NB4 (cell line): ENCODE measurements at regions not wholly inside any gene's neighbourhood (a gene's known extent, or its start where the extent isn't known, plus 50 kb on each side); places are given as distances from the start of the nearest gene placed in this dataset.

Experiments used
- DNase-seq: peaks from one replicate; pipeline ENCODE4 v3.0.0; 2010; ENCODE audit warnings: low read depth
- H3K4me3 ChIP-seq: one replicate; pipeline ENCODE4 v1.5.1; 2011; ENCODE audit warnings: mild to moderate bottlenecking, low read depth, low read length, moderate library complexity
- MYC ChIP-seq: IDR thresholded peaks from 2 replicates; pipeline ENCODE4 v1.6.1; 2011; ENCODE audit warnings: low read depth, low read length
- POLR2A ChIP-seq: IDR thresholded peaks from 2 replicates; pipeline ENCODE4 v1.6.1; 2011; ENCODE audit warnings: mild to moderate bottlenecking; ENCODE audit not compliant: insufficient read length; ENCODE audit errors: extremely low read depth
- TF ChIP-seq, protein P1 (sequence below): IDR thresholded peaks from 2 replicates; pipeline ENCODE4 v1.6.1; 2011; ENCODE audit warnings: low read depth, low read length
- TF ChIP-seq, protein P2 (sequence below): IDR thresholded peaks from one replicate; pipeline ENCODE4 v1.5.1; 2012; ENCODE audit warnings: low read depth, low read length

DNA sequence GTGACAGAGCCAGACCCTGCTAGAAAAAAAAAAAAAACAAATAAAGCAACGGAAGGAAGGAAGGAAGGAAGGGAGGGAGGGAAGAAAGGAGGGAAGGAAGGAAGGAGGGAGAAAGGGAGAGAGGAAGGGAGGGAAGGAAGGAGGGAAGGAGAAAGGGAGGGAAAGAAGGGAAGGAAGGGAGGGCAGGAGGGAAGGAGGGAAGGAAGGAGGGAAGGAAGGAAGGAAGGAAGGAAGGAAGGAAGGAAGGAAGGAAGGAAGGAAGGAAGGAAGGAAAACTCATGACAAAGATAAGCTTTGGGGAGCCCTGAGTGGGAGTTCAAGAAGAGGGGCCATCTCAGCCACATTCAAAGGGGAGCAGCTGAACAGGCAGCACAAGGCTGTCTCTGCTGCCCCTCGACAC is 124.7 kb upstream of the MGMT start:
- TF ChIP-seq, protein P1, sequence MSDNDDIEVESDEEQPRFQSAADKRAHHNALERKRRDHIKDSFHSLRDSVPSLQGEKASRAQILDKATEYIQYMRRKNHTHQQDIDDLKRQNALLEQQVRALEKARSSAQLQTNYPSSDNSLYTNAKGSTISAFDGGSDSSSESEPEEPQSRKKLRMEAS = no peak
- no peak overlapping the region for H3K4me3 ChIP-seq
- DNase-seq = no peak

DNA sequence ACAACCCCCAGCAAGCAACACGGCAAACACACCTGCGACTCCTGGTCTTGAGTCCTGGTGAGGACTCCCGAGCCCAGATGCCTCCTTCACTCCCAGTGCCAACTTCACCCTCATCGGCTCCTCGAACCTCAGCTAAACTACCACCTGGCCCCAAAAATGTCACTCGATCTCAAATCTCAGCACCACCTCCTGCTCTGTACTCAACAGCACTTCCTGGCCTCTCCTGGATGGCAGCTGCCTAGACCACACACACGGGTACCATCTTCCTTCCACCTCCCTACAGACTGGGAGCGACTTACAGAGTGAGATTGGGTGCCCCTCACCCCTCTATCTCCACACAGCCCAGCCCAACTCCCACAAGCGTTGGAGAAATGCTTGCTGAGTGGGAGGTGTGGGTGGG is 123.9 kb upstream of the MGMT start:
- TF ChIP-seq, protein P1 = no peak
- TF ChIP-seq MYC (no peak), POLR2A (no peak)
- TF ChIP-seq, protein P2, sequence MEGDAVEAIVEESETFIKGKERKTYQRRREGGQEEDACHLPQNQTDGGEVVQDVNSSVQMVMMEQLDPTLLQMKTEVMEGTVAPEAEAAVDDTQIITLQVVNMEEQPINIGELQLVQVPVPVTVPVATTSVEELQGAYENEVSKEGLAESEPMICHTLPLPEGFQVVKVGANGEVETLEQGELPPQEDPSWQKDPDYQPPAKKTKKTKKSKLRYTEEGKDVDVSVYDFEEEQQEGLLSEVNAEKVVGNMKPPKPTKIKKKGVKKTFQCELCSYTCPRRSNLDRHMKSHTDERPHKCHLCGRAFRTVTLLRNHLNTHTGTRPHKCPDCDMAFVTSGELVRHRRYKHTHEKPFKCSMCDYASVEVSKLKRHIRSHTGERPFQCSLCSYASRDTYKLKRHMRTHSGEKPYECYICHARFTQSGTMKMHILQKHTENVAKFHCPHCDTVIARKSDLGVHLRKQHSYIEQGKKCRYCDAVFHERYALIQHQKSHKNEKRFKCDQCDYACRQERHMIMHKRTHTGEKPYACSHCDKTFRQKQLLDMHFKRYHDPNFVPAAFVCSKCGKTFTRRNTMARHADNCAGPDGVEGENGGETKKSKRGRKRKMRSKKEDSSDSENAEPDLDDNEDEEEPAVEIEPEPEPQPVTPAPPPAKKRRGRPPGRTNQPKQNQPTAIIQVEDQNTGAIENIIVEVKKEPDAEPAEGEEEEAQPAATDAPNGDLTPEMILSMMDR = no peak
- no peak for DNase-seq

GRCh38 chr10:129344103-129344502 is 122.9 kb upstream of the MGMT start:
- no peak for DNase-seq
- H3K4me3 ChIP-seq = no peak overlapping the region
- TF ChIP-seq, protein P1 = no peak
- TF ChIP-seq, protein P2 = no peak
- TF ChIP-seq MYC (no peak), POLR2A (no peak)

More for the DNA sequence above, 123.9 kb upstream of the MGMT start:
- no peak overlapping the region for H3K4me3 ChIP-seq

- no peak for DNase-seq
- TF ChIP-seq, protein P2 = no peak
- TF ChIP-seq MYC = no peak
- TF ChIP-seq, protein P1 = no peak
- no peak for TF ChIP-seq POLR2A
- H3K4me3 ChIP-seq = no peak overlapping the region
These were observed 122.2 kb upstream of the MGMT start for GRCh38 chr10:129344731-129345355.

DNA sequence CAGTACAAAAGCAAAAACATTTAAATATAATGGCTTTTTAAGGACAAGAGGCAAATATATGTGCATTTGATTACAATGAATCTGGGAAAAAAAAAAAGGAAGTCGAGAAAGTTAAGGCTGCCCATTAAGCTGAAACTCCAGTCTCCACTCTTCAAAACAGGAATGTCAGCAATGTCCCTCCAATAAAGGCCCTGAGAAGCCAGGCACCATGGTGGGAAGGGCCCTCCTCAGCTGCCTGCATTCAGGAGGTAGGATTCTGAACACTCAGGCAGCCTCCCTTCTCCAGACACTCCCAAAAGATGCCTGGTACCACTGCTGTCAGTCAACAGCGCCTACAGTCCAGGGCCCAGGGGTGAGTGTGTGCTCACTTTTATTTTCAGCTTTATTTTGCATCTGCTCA is 121.3 kb upstream of the MGMT start:
- no peak for DNase-seq
- TF ChIP-seq POLR2A = no peak
- TF ChIP-seq, protein P2 = no peak
- TF ChIP-seq, protein P1 = no peak
- TF ChIP-seq MYC = no peak

DNA sequence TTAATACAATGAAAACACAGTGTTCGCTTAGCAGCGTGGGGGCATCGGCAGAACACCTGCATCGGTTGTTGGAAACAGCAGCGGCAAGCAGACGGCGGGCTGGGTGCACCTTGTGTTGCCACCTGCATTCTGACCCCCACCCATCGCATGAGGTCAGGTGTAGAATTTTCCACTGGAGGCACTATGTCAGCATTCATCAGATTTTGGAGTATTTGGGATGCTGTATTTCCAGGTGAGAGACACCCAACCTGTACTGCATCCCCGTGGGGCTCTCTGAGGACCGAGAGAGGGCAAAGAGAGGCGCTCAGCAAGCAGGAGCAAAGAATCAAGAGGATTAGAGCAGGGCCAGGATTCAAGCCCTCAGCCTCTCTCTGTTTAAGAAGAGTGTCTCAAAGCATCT is 116.4 kb upstream of the MGMT start:
- DNase-seq = no peak
- no peak overlapping the region for H3K4me3 ChIP-seq
- TF ChIP-seq, protein P1 = no peak
- TF ChIP-seq, protein P2 = no peak

More for the DNA sequence above, 121.3 kb upstream of the MGMT start:
- no peak overlapping the region for H3K4me3 ChIP-seq
